ENCODE measurements at regions not wholly inside any gene's neighbourhood (a gene's known extent, or its start where the extent isn't known, plus 50 kb on each side); places are given as distances from the start of the nearest gene placed in this dataset.

- Histone ChIP-seq H3K4me3 (no peak overlapping the region), H3K27ac (no peak overlapping the region), H3K27me3 (no peaks in the 10 kb centered on the region), H3K9me3 (no peaks in the 10 kb centered on the region), H3K36me3 (no peaks in the 10 kb centered on the region), H3K4me1 (peaks cover 31 to 45% (median 39%) of the 10 kb centered on the region in 3 donors)
- intact Hi-C loops (cut with DNase I) = no loop called here
- DNase-seq (no peak), ATAC-seq (no peak), FAIRE-seq (no peak)
- TF ChIP-seq CTCF (IDR thresholded peaks at IDR 0.05) = no peak
- 81 to 85% methylated on average over 5 of the region's 5 CpGs for WGBS, 2 donors
These were observed 82.2 kb upstream of the LIFR start for GRCh38 chr5:38638656-38639055.

DNA sequence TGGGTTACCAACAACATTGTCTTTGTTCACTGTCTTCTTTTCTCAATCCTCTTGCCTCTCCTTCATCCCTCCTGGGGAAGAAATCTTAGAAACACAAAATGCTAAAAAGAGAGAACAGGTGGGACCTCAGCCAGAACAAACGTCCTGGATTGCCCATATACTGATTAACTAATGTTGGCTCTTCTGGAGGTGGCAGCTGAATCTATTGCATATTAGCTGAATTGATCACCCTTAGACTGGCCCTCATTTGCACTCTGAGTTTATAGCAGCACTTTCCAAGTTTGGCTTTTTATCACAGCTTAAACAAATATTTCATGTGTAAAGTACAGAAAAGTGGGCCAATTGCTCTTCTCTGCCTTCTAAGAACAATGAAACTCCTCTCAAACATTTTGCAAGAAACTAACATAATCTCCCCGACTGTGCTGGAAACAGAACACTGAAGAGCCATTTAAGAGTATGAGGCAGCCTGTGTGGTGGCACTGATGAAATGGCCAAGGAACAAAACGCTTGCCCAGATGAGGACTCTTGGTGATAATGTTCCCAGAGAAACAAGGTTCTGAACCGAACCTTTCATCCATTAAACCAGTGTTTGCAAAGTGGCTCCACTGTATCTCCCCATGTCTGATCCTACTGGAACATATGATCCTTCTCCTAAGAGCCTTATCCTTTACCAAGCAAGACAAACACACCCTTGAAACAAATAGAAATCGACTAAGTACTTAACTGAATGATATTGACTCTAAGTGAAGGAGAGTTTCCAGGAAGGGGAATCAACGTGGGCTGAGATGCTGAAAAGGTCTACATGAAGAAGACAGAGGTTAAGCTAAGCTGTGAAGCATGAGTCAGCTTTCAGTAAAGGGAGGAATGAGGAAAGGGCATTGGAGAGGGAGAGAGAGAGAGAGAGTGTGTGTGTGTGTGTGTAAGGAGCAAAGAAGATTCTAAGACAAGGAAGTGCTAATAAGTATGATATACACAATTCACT lies 83.2 kb upstream of the LIFR start:
- peak; percentile 73 to 88 (median 83) for ATAC-seq
- Histone ChIP-seq H3K27me3 (no peaks in the 10 kb centered on the region), H3K36me3 (no peaks in the 10 kb centered on the region), H3K27ac (peak overlapping the region in 2 of 4 donors; percentile 22 to 41), H3K4me3 (no peak overlapping the region), H3K9me3 (no peaks in the 10 kb centered on the region), H3K4me1 (peaks cover 31 to 39% (median 36%) of the 10 kb centered on the region in 3 donors)
- no peak for FAIRE-seq
- intact Hi-C loops (cut with DNase I) = no loop called here
- WGBS, 2 donors = 7 to 11% methylated on average over 6 of the region's 6 CpGs
- no peak for TF ChIP-seq CTCF (IDR thresholded peaks at IDR 0.05)
- DNase-seq = peak in 3 of 6 donors; percentile 41 to 52 (median 41)

- no peak overlapping the region for H3K27ac ChIP-seq
- ATAC-seq (no peak), FAIRE-seq (no peak), DNase-seq (no peak)
- H3K4me1 ChIP-seq = peaks cover 25 to 33% (median 31%) of the 10 kb centered on the region in 3 donors
- intact Hi-C loops (cut with DNase I) = no loop called here
- H3K36me3 ChIP-seq = no peaks in the 10 kb centered on the region
- TF ChIP-seq CTCF (IDR thresholded peaks at IDR 0.05) = no peak
- 89 to 97% methylated on average over 3 of the region's 3 CpGs for WGBS, 2 donors
- no peak overlapping the region for H3K4me3 ChIP-seq
- no peaks in the 10 kb centered on the region for H3K9me3 ChIP-seq
- no peaks in the 10 kb centered on the region for H3K27me3 ChIP-seq
These were observed 84.6 kb upstream of the LIFR start for GRCh38 chr5:38641003-38641402.

DNA sequence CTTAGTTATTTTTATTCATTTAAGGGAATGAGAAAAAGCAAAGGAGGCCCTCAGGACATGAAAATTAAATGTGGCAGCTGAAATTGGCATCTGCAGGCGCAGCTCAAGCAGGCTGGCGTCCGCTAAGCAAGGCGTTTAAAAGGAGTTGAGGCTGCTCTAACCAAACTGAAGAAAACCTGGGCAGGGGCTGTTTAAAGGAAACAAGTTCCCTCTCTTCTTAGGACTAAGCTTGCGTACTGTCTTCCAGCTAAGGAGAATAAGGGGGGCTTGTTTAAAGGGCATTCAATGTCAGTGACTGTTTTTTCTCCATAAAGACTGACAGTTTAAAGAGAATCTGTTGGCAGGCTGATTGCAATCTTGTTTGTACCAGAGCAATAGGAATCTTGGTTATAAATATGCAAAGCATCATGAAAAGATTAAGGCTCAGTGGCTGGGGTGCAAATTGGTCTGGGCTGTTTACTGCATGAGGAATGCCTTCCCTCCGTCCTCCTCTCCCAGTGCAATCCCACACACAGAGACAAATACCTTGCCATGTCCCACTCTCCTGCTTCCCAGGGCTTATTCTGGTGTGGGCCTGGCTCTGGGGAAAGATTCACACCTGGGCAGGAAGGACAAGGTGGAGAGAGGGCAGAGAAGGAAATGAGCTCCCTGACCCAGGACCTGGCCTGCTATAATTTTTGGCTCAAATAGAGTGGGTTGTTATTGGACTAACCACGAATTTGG lies 85.9 kb upstream of the LIFR start:
- DNase-seq (no peak), ATAC-seq (no peak), FAIRE-seq (no peak)
- Histone ChIP-seq H3K27ac (no peak overlapping the region), H3K4me3 (no peak overlapping the region), H3K9me3 (no peaks in the 10 kb centered on the region), H3K36me3 (no peaks in the 10 kb centered on the region), H3K4me1 (peaks cover 18 to 21% (median 20%) of the 10 kb centered on the region in 3 donors), H3K27me3 (no peaks in the 10 kb centered on the region)
- intact Hi-C loops (cut with DNase I) = no loop called here
- WGBS, 2 donors = 86 to 87% methylated on average over 7 of the region's 7 CpGs
- TF ChIP-seq CTCF (IDR thresholded peaks at IDR 0.05) = no peak

All from pancreas (tissue), 10 donors.